Activated T-cell treated with anti-CD3 and anti-CD28 coated beads for 48 hours (primary cell): ENCODE measurements at regions not wholly inside any gene's neighbourhood (a gene's known extent, or its start where the extent isn't known, plus 50 kb on each side); places are given as distances from the start of the nearest gene placed in this dataset.

Experiments used
- DNase-seq: peaks from one replicate; pipeline ENCODE4 v3.0.0-alpha.2; 2020; ENCODE audit warnings: low read depth

GRCh38 chr2:12347066-12347493 lies 369.7 kb upstream of the TRIB2 start:
- DNase-seq: no peak

GRCh38 chr2:12348216-12348615 lies 368.5 kb upstream of the TRIB2 start:
- no peak for DNase-seq

- no peak for DNase-seq
Observed at GRCh38 chr2:12350821-12351220, 365.9 kb upstream of the TRIB2 start.

GRCh38 chr2:12352889-12353288 lies 363.8 kb upstream of the TRIB2 start:
- no peak for DNase-seq

- no peak for DNase-seq
Observed at GRCh38 chr2:12361506-12361905, 355.2 kb upstream of the TRIB2 start.

GRCh38 chr2:12363138-12363537 lies 353.6 kb upstream of the TRIB2 start:
- no peak for DNase-seq

GRCh38 chr2:12363569-12363968 lies 353.2 kb upstream of the TRIB2 start:
- DNase-seq: no peak

GRCh38 chr2:12369566-12369965 lies 347.2 kb upstream of the TRIB2 start:
- DNase-seq: no peak

GRCh38 chr2:12376025-12376424 lies 340.7 kb upstream of the TRIB2 start:
- DNase-seq: no peak

GRCh38 chr2:12379143-12379542 lies 337.6 kb upstream of the TRIB2 start:
- DNase-seq: no peak

GRCh38 chr2:12381543-12382325 lies 335.0 kb upstream of the TRIB2 start:
- DNase-seq: no peak

- no peak for DNase-seq
Observed at GRCh38 chr2:12382366-12382765, 334.4 kb upstream of the TRIB2 start.

- DNase-seq: no peak
Observed at GRCh38 chr2:12389344-12390045, 327.2 kb upstream of the TRIB2 start.

GRCh38 chr2:12391116-12391515 lies 325.6 kb upstream of the TRIB2 start:
- DNase-seq: no peak

GRCh38 chr2:12396699-12397098 lies 320.0 kb upstream of the TRIB2 start:
- DNase-seq: no peak

- no peak for DNase-seq
Observed at GRCh38 chr2:12397854-12398253, 318.9 kb upstream of the TRIB2 start.

- no peak for DNase-seq
Observed at GRCh38 chr2:12399240-12399639, 317.5 kb upstream of the TRIB2 start.

GRCh38 chr2:12400543-12400942 lies 316.2 kb upstream of the TRIB2 start:
- DNase-seq: no peak

GRCh38 chr2:12402440-12403139 lies 314.1 kb upstream of the TRIB2 start:
- DNase-seq: no peak

GRCh38 chr2:12404497-12404896 lies 312.2 kb upstream of the TRIB2 start:
- DNase-seq: no peak

- DNase-seq: no peak
Observed at GRCh38 chr2:12407160-12407559, 309.6 kb upstream of the TRIB2 start.

- peak; percentile 27 for DNase-seq
Observed at GRCh38 chr2:12412898-12413305, 303.8 kb upstream of the TRIB2 start.

- DNase-seq: no peak
Observed at GRCh38 chr2:12415536-12415935, 301.2 kb upstream of the TRIB2 start.
